IMR-90 (cell line): ENCODE measurements at regions not wholly inside any gene's neighbourhood (a gene's known extent, or its start where the extent isn't known, plus 50 kb on each side); places are given as distances from the start of the nearest gene placed in this dataset.

Experiments
- ATAC-seq: fragments of 200-7000 bp; cut with Tn5 transposase; 2 replicates; pipeline ENCODE4 v1.9.1; 2020; ENCODE audit warnings: low read depth, mild to moderate bottlenecking, moderate library complexity
- BruUV-seq: library from RNA; stranded (reverse); fragments of 400-500 nt; replicated peaks from 2 replicates; lab custom pipeline; 2021; lab: Mats Ljungman, UMichigan
- CTCF ChIA-PET: fragments of 300-600 bp; formaldehyde crosslinking; extraction: SDS; loops from one replicate; lab custom pipeline; 2021; ENCODE audit warnings: antibody characterized with exemption; lab: Yijun Ruan, JAX
- POLR2A ChIA-PET: fragments of 300-600 bp; sonication (Branson Sonifier 250); formaldehyde crosslinking; loops from one replicate; lab custom pipeline; 2022; ENCODE audit warnings: antibody characterized with exemption; ENCODE audit not compliant: unreplicated experiment; lab: Charles Lee
- DNase-seq: peaks from one replicate; pipeline ENCODE4 v3.0.0; 2013
- H2AFZ ChIP-seq: replicated peaks from 2 replicates; pipeline ENCODE3; 2013; ENCODE audit warnings: low read length, mild to moderate bottlenecking; ENCODE audit not compliant: poor library complexity
- H2AK5ac ChIP-seq: 2 replicates; pipeline ENCODE4 v1.6.1; 2013; ENCODE audit warnings: low read depth, low read length, inconsistent platforms
- H2AK9ac ChIP-seq: replicated peaks from 2 replicates; pipeline ENCODE3; 2013; ENCODE audit warnings: mild to moderate bottlenecking, low read depth, low read length, moderate library complexity; ENCODE audit not compliant: poor library complexity
- H2BK120ac ChIP-seq: 2 replicates; pipeline ENCODE4 v1.6.1; 2013; ENCODE audit warnings: low read depth, low read length, inconsistent platforms
- H2BK15ac ChIP-seq: 3 replicates; pipeline ENCODE4 v1.6.1; 2013; ENCODE audit warnings: low read depth, low read length, inconsistent platforms
- H2BK20ac ChIP-seq: 2 replicates; pipeline ENCODE4 v1.6.1; 2013; ENCODE audit warnings: low read depth, mild to moderate bottlenecking, inconsistent platforms, low read length, moderate library complexity
- H2BK5ac ChIP-seq: 2 replicates; pipeline ENCODE4 v1.6.1; 2013; ENCODE audit warnings: mild to moderate bottlenecking, low read depth, low read length, inconsistent platforms; ENCODE audit not compliant: poor library complexity, severe bottlenecking
- H3K14ac ChIP-seq: replicated peaks from 2 replicates; pipeline ENCODE4 v1.6.1; 2013; ENCODE audit warnings: low read depth, low read length, inconsistent platforms
- H3K18ac ChIP-seq: 2 replicates; pipeline ENCODE4 v1.6.1; 2013; ENCODE audit warnings: low read depth, low read length, control low read depth
- H3K23ac ChIP-seq: 2 replicates; pipeline ENCODE4 v1.6.1; 2013; ENCODE audit warnings: low read depth, low read length, inconsistent platforms
- H3K27ac ChIP-seq: 2 replicates; pipeline ENCODE4 v1.5.1; 2013; ENCODE audit warnings: mild to moderate bottlenecking, control low read depth, low read length; ENCODE audit not compliant: insufficient read depth
- H3K27me3 ChIP-seq: 2 replicates; pipeline ENCODE4 v1.6.1; 2013; ENCODE audit warnings: low read length; ENCODE audit not compliant: control insufficient read depth, insufficient read depth
- H3K36me3 ChIP-seq: 2 replicates; pipeline ENCODE4 v1.6.1; 2013; ENCODE audit warnings: low read length, mixed read lengths; ENCODE audit not compliant: control insufficient read depth, insufficient read depth
- H3K4ac ChIP-seq: 2 replicates; pipeline ENCODE4 v1.6.1; 2013; ENCODE audit warnings: low read depth, low read length, inconsistent platforms
- H3K4me1 ChIP-seq: 2 replicates; pipeline ENCODE4 v1.6.1; 2013; ENCODE audit warnings: low read length, mixed read lengths; ENCODE audit not compliant: control insufficient read depth, insufficient read depth
- H3K4me2 ChIP-seq: 2 replicates; pipeline ENCODE4 v1.6.1; 2013; ENCODE audit warnings: low read depth, mild to moderate bottlenecking, control low read depth, low read length, moderate library complexity
- H3K4me3 ChIP-seq: 2 replicates; pipeline ENCODE4 v1.5.1; 2013; ENCODE audit warnings: low read depth, mild to moderate bottlenecking, control low read depth, low read length, moderate library complexity; ENCODE audit not compliant: insufficient read depth
- H3K56ac ChIP-seq: 2 replicates; pipeline ENCODE4 v1.6.1; 2013; ENCODE audit warnings: low read length, inconsistent platforms; ENCODE audit not compliant: insufficient read depth; ENCODE audit errors: extremely low read depth
- H3K79me1 ChIP-seq, 2 experiments: 2 replicates each; pipeline ENCODE4 v1.6.1; 2013; ENCODE audit warnings: low read length in 2 of 2, inconsistent platforms in 1 of 2, low read depth in 1 of 2
- H3K9ac ChIP-seq: 2 replicates; pipeline ENCODE4 v1.6.1; 2013; ENCODE audit warnings: low read depth, low read length, control low read depth
- H3K9me1 ChIP-seq: 2 replicates; pipeline ENCODE4 v1.6.1; 2013; ENCODE audit warnings: low read length, inconsistent platforms; ENCODE audit not compliant: insufficient read depth
- H3K9me3 ChIP-seq: 2 replicates; pipeline ENCODE4 v1.6.1; 2013; ENCODE audit warnings: low read length; ENCODE audit not compliant: control insufficient read depth, insufficient read depth
- H4K20me1 ChIP-seq: 2 replicates; pipeline ENCODE4 v1.6.1; 2013; ENCODE audit warnings: low read length, inconsistent platforms; ENCODE audit not compliant: insufficient read depth
- H4K5ac ChIP-seq: 2 replicates; pipeline ENCODE4 v1.6.1; 2013; ENCODE audit warnings: mild to moderate bottlenecking, low read depth, low read length, control low read depth
- H4K8ac ChIP-seq, 2 experiments: 2 replicates each; pipeline ENCODE4 v1.6.1; 2013; ENCODE audit warnings: low read depth in 2 of 2, low read length in 2 of 2, control low read depth in 1 of 2, inconsistent platforms in 1 of 2
- H4K91ac ChIP-seq: 2 replicates; pipeline ENCODE4 v1.6.1; 2013; ENCODE audit warnings: low read depth, low read length, inconsistent platforms; ENCODE audit not compliant: insufficient read depth
- BHLHE40 ChIP-seq: fragments of 150-350 bp; IDR thresholded peaks from 2 replicates; pipeline ENCODE4 v1.6.1; 2016; ENCODE audit warnings: mild to moderate bottlenecking, low read depth, low read length
- CEBPB ChIP-seq: IDR thresholded peaks from 2 replicates; pipeline ENCODE4 v1.6.1; 2012; ENCODE audit warnings: low read depth, low read length, improper control_type of control experiment
- CHD1 ChIP-seq: IDR thresholded peaks from 2 replicates; pipeline ENCODE4 v1.6.1; 2012; ENCODE audit warnings: low read depth, low read length, improper control_type of control experiment
- CTCF ChIP-seq: conservative IDR thresholded peaks from 2 replicates; pipeline ENCODE4 v1.5.1; 2012; ENCODE audit warnings: mild to moderate bottlenecking, low read depth, low read length, improper control_type of control experiment
- FOS ChIP-seq: fragments of 150-350 bp; IDR thresholded peaks from 2 replicates; pipeline ENCODE4 v1.6.1; 2016; ENCODE audit warnings: low read depth, low read length
- MAFK ChIP-seq: IDR thresholded peaks from 2 replicates; pipeline ENCODE4 v1.6.1; 2012; ENCODE audit warnings: low read depth, low read length, improper control_type of control experiment
- MAZ ChIP-seq: IDR thresholded peaks from 2 replicates; pipeline ENCODE4 v1.6.1; 2012; ENCODE audit warnings: low read depth, mild to moderate bottlenecking, low read length, improper control_type of control experiment, moderate library complexity, borderline replicate concordance
- MXI1 ChIP-seq: IDR thresholded peaks from 2 replicates; pipeline ENCODE4 v1.6.1; 2012; ENCODE audit warnings: low read depth, mild to moderate bottlenecking, low read length, moderate library complexity, borderline replicate concordance
- NFE2L2 ChIP-seq: fragments of 150-350 bp; IDR thresholded peaks from 2 replicates; pipeline ENCODE4 v1.6.1; 2016; ENCODE audit warnings: low read depth, mild to moderate bottlenecking, low read length
- POLR2A ChIP-seq: IDR thresholded peaks from 2 replicates; pipeline ENCODE4 v1.6.1; 2012; ENCODE audit warnings: mild to moderate bottlenecking, low read depth, low read length
- RAD21 ChIP-seq: IDR thresholded peaks from 2 replicates; pipeline ENCODE4 v1.6.1; 2012; ENCODE audit warnings: low read length, improper control_type of control experiment
- RCOR1 ChIP-seq: IDR thresholded peaks from 2 replicates; pipeline ENCODE4 v1.6.1; 2012; ENCODE audit warnings: mild to moderate bottlenecking, low read length, improper control_type of control experiment; ENCODE audit not compliant: insufficient replicate concordance
- RFX5 ChIP-seq: IDR thresholded peaks from 2 replicates; pipeline ENCODE4 v1.8.0; 2012; ENCODE audit warnings: low read depth, mild to moderate bottlenecking, low read length, moderate library complexity
- SMC3 ChIP-seq: fragments of 150-350 bp; IDR thresholded peaks from 2 replicates; pipeline ENCODE4 v1.6.1; 2016; ENCODE audit warnings: low read depth, mild to moderate bottlenecking, antibody characterized with exemption, low read length, moderate library complexity
- WGBS, 2 experiments: methylation state at CpG; one replicate each; pipeline versions ENCODE4 v1.1.5 to v1.1.7; 2013; ENCODE audit warnings: missing lambda C conversion rate in 2 of 2; ENCODE audit not compliant: insufficient read length in 1 of 2; ENCODE audit errors: extremely low coverage in 2 of 2; 5-methylcytosine and 5-hydroxymethylcytosine counted together
- dilution Hi-C: fragments of 300-500 bp; cut with HindIII; formaldehyde crosslinking; loops from one replicate; pipeline ENCODE4 v1.14.3; 2018; ENCODE audit warnings: low sequenced_read_pairs; ENCODE audit not compliant: unreplicated experiment
- in situ Hi-C: fragments of 300-500 bp; cut with MboI; formaldehyde crosslinking; loops from 3 replicates; pipeline ENCODE4 v1.14.3; 2019; ENCODE audit warnings: low sequenced_read_pairs, inconsistent platforms, mixed read lengths
- intact Hi-C: fragments of 100-400 bp; cut with micrococcal nuclease; formaldehyde crosslinking; loops from 2 replicates; pipeline ENCODE4 v1.10.0; 2022
- TF ChIP-seq, protein P1 (sequence below): fragments of 150-350 bp; IDR thresholded peaks from 2 replicates; pipeline ENCODE4 v1.6.1; 2016; ENCODE audit warnings: low read depth, mild to moderate bottlenecking, low read length, moderate library complexity, borderline replicate concordance
- TF ChIP-seq, protein P2 (sequence below): fragments of 150-350 bp; IDR thresholded peaks from 2 replicates; pipeline ENCODE4 v1.6.1; 2017; ENCODE audit warnings: mild to moderate bottlenecking, antibody characterized with exemption, low read length, low read depth

DNA sequence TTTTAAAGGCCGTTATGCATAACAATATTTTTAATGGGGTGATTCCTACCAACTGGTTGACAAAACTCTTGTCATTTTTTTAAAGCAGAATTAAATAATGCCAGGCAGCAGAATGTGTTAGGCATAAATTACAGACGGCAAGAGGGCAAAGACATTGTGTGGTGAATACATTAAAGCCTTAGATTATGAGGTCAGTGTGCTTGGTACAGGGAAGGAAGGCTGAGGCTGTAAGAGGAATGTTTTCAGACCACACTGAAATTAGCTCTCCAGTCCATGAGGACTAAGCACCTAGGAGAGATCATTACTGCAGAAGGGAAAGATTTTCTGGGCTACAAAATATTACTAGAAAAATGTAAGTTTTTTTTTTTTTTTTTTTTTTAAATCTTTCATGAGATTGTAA, 312.8 kb upstream of the PRKCQ start:
- no peak overlapping the region for H3K4ac ChIP-seq
- no peak for TF ChIP-seq FOS
- no peak for TF ChIP-seq RCOR1
- TF ChIP-seq MXI1 = no peak
- no peak for TF ChIP-seq NFE2L2
- no peak for TF ChIP-seq MAZ
- TF ChIP-seq, protein P1, sequence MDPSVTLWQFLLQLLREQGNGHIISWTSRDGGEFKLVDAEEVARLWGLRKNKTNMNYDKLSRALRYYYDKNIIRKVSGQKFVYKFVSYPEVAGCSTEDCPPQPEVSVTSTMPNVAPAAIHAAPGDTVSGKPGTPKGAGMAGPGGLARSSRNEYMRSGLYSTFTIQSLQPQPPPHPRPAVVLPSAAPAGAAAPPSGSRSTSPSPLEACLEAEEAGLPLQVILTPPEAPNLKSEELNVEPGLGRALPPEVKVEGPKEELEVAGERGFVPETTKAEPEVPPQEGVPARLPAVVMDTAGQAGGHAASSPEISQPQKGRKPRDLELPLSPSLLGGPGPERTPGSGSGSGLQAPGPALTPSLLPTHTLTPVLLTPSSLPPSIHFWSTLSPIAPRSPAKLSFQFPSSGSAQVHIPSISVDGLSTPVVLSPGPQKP = no peak
- TF ChIP-seq POLR2A = no peak
- no peak for TF ChIP-seq CHD1
- TF ChIP-seq BHLHE40 = no peak
- TF ChIP-seq RAD21 = no peak
- no peak for TF ChIP-seq SMC3
- TF ChIP-seq, protein P2, sequence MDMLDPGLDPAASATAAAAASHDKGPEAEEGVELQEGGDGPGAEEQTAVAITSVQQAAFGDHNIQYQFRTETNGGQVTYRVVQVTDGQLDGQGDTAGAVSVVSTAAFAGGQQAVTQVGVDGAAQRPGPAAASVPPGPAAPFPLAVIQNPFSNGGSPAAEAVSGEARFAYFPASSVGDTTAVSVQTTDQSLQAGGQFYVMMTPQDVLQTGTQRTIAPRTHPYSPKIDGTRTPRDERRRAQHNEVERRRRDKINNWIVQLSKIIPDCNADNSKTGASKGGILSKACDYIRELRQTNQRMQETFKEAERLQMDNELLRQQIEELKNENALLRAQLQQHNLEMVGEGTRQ = no peak
- TF ChIP-seq CTCF = no peak
- TF ChIP-seq CEBPB = no peak
- TF ChIP-seq RFX5 = no peak
- no peak for TF ChIP-seq MAFK
- WGBS, 2 experiments = no CpG with 5 or more reads among the region's 2 CpGs
- H2AK5ac ChIP-seq = no peak overlapping the region
- in situ Hi-C loops = no loop called here
- H2AK9ac ChIP-seq = no peak overlapping the region
- H3K18ac ChIP-seq = no peak overlapping the region
- H2BK5ac ChIP-seq = no peak overlapping the region
- no peak overlapping the region for H2BK15ac ChIP-seq
- H4K5ac ChIP-seq = no peak overlapping the region
- H4K8ac ChIP-seq = no peak overlapping the region
- no peak overlapping the region for H3K4me3 ChIP-seq
- H3K9me1 ChIP-seq = no peaks in the 10 kb centered on the region
- dilution Hi-C loops = no loop called here
- no peak overlapping the region for H2BK20ac ChIP-seq
- no peak overlapping the region for H4K91ac ChIP-seq
- no peak overlapping the region for H3K27ac ChIP-seq
- H3K14ac ChIP-seq = no peak overlapping the region
- H3K4me2 ChIP-seq = no peak overlapping the region
- no peaks in the 10 kb centered on the region for H3K36me3 ChIP-seq
- ATAC-seq (no peak), DNase-seq (no peak)
- no peaks in the 10 kb centered on the region for H3K9me3 ChIP-seq
- H2AFZ ChIP-seq = no peak overlapping the region
- BruUV-seq = no TSS peak
- no peak overlapping the region for H3K56ac ChIP-seq
- POLR2A ChIA-PET = interaction anchor here (0.7 kb wide), 1 partner anchor 15 kb away, joined by 6 read pairs; no protein-coding TSS in a partner anchor
- H3K9ac ChIP-seq = no peak overlapping the region
- CTCF ChIA-PET = no interaction called here
- no peaks in the 10 kb centered on the region for H3K79me1 ChIP-seq
- H3K23ac ChIP-seq = no peak overlapping the region
- no peaks in the 10 kb centered on the region for H4K20me1 ChIP-seq
- no peaks in the 10 kb centered on the region for H3K4me1 ChIP-seq
- no peak overlapping the region for H2BK120ac ChIP-seq
- no peaks in the 10 kb centered on the region; the same call in none of the 2 replicates for H3K27me3 ChIP-seq
- intact Hi-C loops = no loop called here
